MCF 10A (cell line): ENCODE measurements at regions not wholly inside any gene's neighbourhood (a gene's known extent, or its start where the extent isn't known, plus 50 kb on each side); places are given as distances from the start of the nearest gene placed in this dataset.

Experiments
- BruUV-seq: library from RNA; stranded (reverse); fragments of 400-500 nt; replicated peaks from 2 replicates; lab custom pipeline; 2021; lab: Mats Ljungman, UMichigan
- CTCF ChIA-PET: fragments of 300-600 bp; sonication (Branson Sonifier 250); formaldehyde crosslinking; extraction: SDS; loops from one replicate; lab custom pipeline; 2021; ENCODE audit warnings: antibody characterized with exemption, inconsistent platforms; lab: Yijun Ruan, JAX
- POLR2A ChIA-PET: fragments of 300-600, 350-650 bp; sonication (Branson Sonifier 250); formaldehyde crosslinking; extraction: SDS; loops from one replicate; lab custom pipeline; 2020; ENCODE audit warnings: antibody characterized with exemption, inconsistent platforms; lab: Yijun Ruan, JAX
- DNase-seq: peaks from one replicate; pipeline ENCODE4 v3.0.0-alpha.2; 2018; ENCODE audit not compliant: unreplicated experiment
- H3K27ac Mint-ChIP-seq: one replicate; pipeline ENCODE4 v1.8.0; 2022; ENCODE audit warnings: mild to moderate bottlenecking, low read depth, mixed read lengths; ENCODE audit not compliant: unreplicated experiment
- H3K27me3 Mint-ChIP-seq: one replicate; pipeline ENCODE4 v1.8.0; 2022; ENCODE audit warnings: mixed read lengths; ENCODE audit not compliant: insufficient read depth, unreplicated experiment
- H3K36me3 Mint-ChIP-seq: one replicate; pipeline ENCODE4 v1.8.0; 2022; ENCODE audit warnings: mild to moderate bottlenecking, moderate library complexity, mixed read lengths; ENCODE audit not compliant: insufficient read depth, unreplicated experiment
- H3K4me1 Mint-ChIP-seq: one replicate; pipeline ENCODE4 v1.8.0; 2022; ENCODE audit warnings: mixed read lengths; ENCODE audit not compliant: insufficient read depth, unreplicated experiment
- H3K4me3 Mint-ChIP-seq: one replicate; pipeline ENCODE4 v1.8.0; 2022; ENCODE audit warnings: mild to moderate bottlenecking, moderate library complexity, mixed read lengths; ENCODE audit not compliant: unreplicated experiment
- H3K9me3 Mint-ChIP-seq: one replicate; pipeline ENCODE4 v1.8.0; 2022; ENCODE audit warnings: mixed read lengths; ENCODE audit not compliant: unreplicated experiment
- intact Hi-C: fragments of 100-400 bp; cut with micrococcal nuclease; formaldehyde crosslinking; loops from 2 replicates; pipeline ENCODE4 v1.14.1; 2022
- TF ChIP-seq, protein P1 (sequence below): fragments of 200-600 bp; IDR thresholded peaks from one replicate; pipeline ENCODE4 v1.8.0; 2022; ENCODE audit warnings: antibody characterized with exemption, mild to moderate bottlenecking; ENCODE audit not compliant: unreplicated experiment

DNA sequence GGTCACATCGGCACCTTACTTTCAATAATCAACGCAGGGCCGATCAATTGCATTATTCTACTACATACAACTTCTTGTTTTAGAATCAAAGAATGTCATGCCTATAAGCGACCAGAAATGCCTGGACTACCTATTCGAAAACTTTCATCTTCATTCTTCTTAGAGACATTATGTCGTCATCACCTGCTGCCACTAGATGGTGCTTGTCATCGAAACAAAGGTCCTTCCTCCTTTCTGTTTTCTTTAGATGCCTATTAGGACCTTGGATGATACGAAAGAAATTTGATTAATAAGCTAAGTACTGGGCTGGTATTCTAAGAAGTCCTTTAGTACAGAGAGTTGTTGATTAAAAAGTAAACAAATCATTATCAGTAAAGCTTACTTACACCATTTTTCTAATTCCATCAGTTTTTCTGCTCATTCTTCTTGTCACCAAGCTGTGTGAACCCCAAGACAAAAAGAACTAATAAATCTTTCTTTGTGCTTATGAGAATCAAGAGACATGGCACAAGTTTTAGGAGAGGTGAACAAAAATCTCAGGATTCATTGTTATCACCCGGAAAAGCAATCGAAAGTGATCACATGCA, 154.5 kb upstream of the SLC4A4 start:
- POLR2A ChIA-PET: interaction anchor here (0.6 kb wide), 1 partner anchor 191 kb away, joined by 3 read pairs; the partner anchor contains the start of gene DCK
- Mint-ChIP-seq H3K27ac (no peak overlapping the region), H3K4me1 (no peaks in the 10 kb centered on the region), H3K36me3 (no peaks in the 10 kb centered on the region), H3K27me3 (peaks cover 25% of the 10 kb centered on the region), H3K4me3 (no peak overlapping the region), H3K9me3 (no peaks in the 10 kb centered on the region)
- CTCF ChIA-PET: interaction anchor here (0.6 to 4.5 kb wide), 48 partner anchors 10 to 1420 kb away, joined by 3 to 38 read pairs (median 4); partner anchors contain the start of gene SLC4A4
- BruUV-seq: no TSS peak
- intact Hi-C loops: loop anchor here (1.0 to 10.0 kb wide), 3 partner anchors 369 to 529 kb away; no protein-coding TSS in a partner anchor
- TF ChIP-seq, protein P1, sequence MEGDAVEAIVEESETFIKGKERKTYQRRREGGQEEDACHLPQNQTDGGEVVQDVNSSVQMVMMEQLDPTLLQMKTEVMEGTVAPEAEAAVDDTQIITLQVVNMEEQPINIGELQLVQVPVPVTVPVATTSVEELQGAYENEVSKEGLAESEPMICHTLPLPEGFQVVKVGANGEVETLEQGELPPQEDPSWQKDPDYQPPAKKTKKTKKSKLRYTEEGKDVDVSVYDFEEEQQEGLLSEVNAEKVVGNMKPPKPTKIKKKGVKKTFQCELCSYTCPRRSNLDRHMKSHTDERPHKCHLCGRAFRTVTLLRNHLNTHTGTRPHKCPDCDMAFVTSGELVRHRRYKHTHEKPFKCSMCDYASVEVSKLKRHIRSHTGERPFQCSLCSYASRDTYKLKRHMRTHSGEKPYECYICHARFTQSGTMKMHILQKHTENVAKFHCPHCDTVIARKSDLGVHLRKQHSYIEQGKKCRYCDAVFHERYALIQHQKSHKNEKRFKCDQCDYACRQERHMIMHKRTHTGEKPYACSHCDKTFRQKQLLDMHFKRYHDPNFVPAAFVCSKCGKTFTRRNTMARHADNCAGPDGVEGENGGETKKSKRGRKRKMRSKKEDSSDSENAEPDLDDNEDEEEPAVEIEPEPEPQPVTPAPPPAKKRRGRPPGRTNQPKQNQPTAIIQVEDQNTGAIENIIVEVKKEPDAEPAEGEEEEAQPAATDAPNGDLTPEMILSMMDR: peak; percentile 56
- DNase-seq: peak; percentile 68

DNA sequence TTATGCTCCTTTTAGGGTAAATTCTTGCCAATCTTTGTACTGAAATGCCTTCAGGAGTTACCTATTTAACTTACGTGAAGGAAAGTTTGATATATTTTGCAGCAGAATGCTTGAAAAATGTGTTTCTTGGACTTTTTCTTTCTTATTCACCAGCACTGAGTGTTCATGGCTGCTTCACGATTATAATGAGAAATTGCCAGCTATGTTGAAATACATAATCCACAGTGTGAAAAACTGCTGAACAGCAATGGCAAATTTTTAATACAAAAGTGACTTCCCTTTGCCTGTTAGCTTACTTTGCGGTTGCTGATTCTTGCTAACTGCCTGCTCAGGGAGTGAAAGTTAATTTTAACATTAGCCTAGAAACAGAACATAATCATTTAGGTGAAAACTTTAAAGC, 153.8 kb upstream of the SLC4A4 start:
- Mint-ChIP-seq H3K4me1 (no peaks in the 10 kb centered on the region), H3K27me3 (peaks cover 32% of the 10 kb centered on the region), H3K27ac (no peak overlapping the region), H3K9me3 (no peaks in the 10 kb centered on the region), H3K36me3 (no peaks in the 10 kb centered on the region), H3K4me3 (no peak overlapping the region)
- DNase-seq: no peak
- TF ChIP-seq, protein P1: no peak
- no TSS peak for BruUV-seq
- ChIA-PET CTCF (interaction anchor here (0.6 to 4.5 kb wide), 30 partner anchors 9 to 1101 kb away, joined by 3 to 38 read pairs (median 4); no protein-coding TSS in a partner anchor), POLR2A (interaction anchor here (0.6 kb wide), 1 partner anchor 479 kb away, joined by 3 read pairs; no protein-coding TSS in a partner anchor)
- intact Hi-C loops: loop anchor here (2.0 to 10.0 kb wide), 2 partner anchors 368 to 530 kb away; no protein-coding TSS in a partner anchor

- CTCF ChIA-PET: interaction anchor here (0.5 to 4.5 kb wide), 8 partner anchors 8 to 525 kb away, joined by 3 to 38 read pairs (median 20); no protein-coding TSS in a partner anchor
- POLR2A ChIA-PET: interaction anchor here (0.6 kb wide), 1 partner anchor 492 kb away, joined by 3 read pairs; no protein-coding TSS in a partner anchor
- no peak for DNase-seq
- BruUV-seq: no TSS peak
- H3K9me3 Mint-ChIP-seq: no peaks in the 10 kb centered on the region
- H3K4me3 Mint-ChIP-seq: peak overlapping the region; percentile 74
- no peaks in the 10 kb centered on the region for H3K36me3 Mint-ChIP-seq
- TF ChIP-seq, protein P1: no peak
- H3K27me3 Mint-ChIP-seq: peaks cover 44% of the 10 kb centered on the region
- H3K27ac Mint-ChIP-seq: no peak overlapping the region
- no peaks in the 10 kb centered on the region for H3K4me1 Mint-ChIP-seq
- intact Hi-C loops: loop anchor here (10.0 kb wide), 1 partner anchor 531 kb away; no protein-coding TSS in a partner anchor
These were observed 152.6 kb upstream of the SLC4A4 start for GRCh38 chr4:71186257-71186565.

DNA sequence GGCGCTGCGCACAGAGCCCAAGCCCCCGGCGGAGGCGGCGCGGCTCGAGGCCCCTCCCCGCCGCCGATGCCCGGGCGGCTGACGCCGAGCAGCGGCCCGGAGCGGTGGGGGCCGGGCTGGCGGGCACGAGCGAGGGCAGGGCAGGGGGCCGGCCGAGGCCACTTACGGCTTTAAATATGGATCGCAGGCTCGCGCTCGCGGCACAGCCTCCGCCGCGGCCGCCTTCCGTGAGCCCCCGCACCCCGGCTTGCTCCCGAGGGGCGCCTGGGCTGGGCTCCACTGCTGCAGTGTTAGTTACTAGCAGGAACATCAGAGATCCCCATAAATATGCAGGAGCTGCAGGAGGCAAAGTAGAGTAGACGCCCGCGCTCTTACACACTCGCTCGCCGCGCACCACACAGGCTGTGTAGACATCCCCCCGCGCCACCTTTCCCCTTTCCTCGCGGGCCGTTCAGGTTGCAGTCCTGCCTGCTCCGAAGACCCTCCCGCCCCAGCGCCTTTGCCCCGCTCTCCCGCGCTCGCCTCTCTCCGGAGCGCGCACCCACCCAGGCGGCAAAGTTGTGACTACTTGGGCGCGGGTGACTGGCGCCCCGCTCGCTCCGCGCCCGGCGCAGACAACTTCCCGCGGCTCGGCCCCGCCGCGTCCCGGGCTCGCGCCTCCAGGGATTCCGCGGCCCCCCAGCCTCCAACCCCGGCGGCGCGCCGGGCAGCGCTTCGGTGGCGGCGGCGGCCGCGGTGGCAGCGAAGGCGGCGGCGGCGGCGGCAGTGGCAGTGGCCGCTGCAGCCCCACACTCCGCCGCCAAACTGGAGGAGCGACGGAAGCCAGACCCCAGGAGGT, 152.0 kb upstream of the SLC4A4 start:
- POLR2A ChIA-PET: no interaction called here
- no peaks in the 10 kb centered on the region for H3K9me3 Mint-ChIP-seq
- TF ChIP-seq, protein P1: no peak
- DNase-seq: no peak
- BruUV-seq: no TSS peak
- no peak overlapping the region for H3K27ac Mint-ChIP-seq
- CTCF ChIA-PET: interaction anchor here (0.5 to 4.4 kb wide), 5 partner anchors 43 to 776 kb away, joined by 3 to 38 read pairs (median 3); no protein-coding TSS in a partner anchor
- H3K4me3 Mint-ChIP-seq: peak overlapping the region; percentile 74
- H3K36me3 Mint-ChIP-seq: no peaks in the 10 kb centered on the region
- intact Hi-C loops: loop anchor here (10.0 kb wide), 1 partner anchor 532 kb away; no protein-coding TSS in a partner anchor
- peaks cover 44% of the 10 kb centered on the region for H3K27me3 Mint-ChIP-seq
- no peaks in the 10 kb centered on the region for H3K4me1 Mint-ChIP-seq
